KMS-11 (cell line): ENCODE measurements at regions not wholly inside any gene's neighbourhood (a gene's known extent, or its start where the extent isn't known, plus 50 kb on each side); places are given as distances from the start of the nearest gene placed in this dataset.

ENCODE experiments used
- H2AFZ ChIP-seq: fragments of 200-600 bp; sonication (generic); 2 replicates; pipeline ENCODE4 v1.6.1; 2016; ENCODE audit warnings: antibody characterized with exemption, mixed run types, low read depth
- H3K27ac ChIP-seq: fragments of 200-600 bp; sonication (generic); 2 replicates; pipeline ENCODE4 v1.6.1; 2016; ENCODE audit warnings: mild to moderate bottlenecking, mixed run types
- H3K27me3 ChIP-seq: fragments of 200-600 bp; sonication (generic); 2 replicates; pipeline ENCODE4 v1.6.1; 2017; ENCODE audit warnings: mild to moderate bottlenecking, low read depth, mixed run types, moderate library complexity; ENCODE audit not compliant: insufficient read depth
- H3K36me3 ChIP-seq: fragments of 200-600 bp; sonication (generic); 2 replicates; pipeline ENCODE4 v1.6.1; 2017; ENCODE audit warnings: mild to moderate bottlenecking, mixed run types; ENCODE audit not compliant: insufficient read depth
- H3K4me1 ChIP-seq: fragments of 200-600 bp; sonication (generic); 2 replicates; pipeline ENCODE4 v1.6.1; 2016; ENCODE audit warnings: mild to moderate bottlenecking, low read depth, mixed run types; ENCODE audit not compliant: poor library complexity, severe bottlenecking
- H3K4me2 ChIP-seq: fragments of 200-600 bp; sonication (generic); 2 replicates; pipeline ENCODE4 v1.7.0; 2016; ENCODE audit warnings: mild to moderate bottlenecking, mixed run types
- H3K4me3 ChIP-seq: fragments of 200-600 bp; sonication (generic); IDR thresholded peaks from 2 replicates; pipeline ENCODE4 v1.6.1; 2017; ENCODE audit warnings: low read depth, low read length, mixed read lengths; ENCODE audit not compliant: insufficient read depth
- H3K79me2 ChIP-seq: fragments of 200-600 bp; sonication (generic); 2 replicates; pipeline ENCODE4 v1.6.1; 2016; ENCODE audit warnings: low read depth, mixed run types; ENCODE audit not compliant: insufficient read depth
- H3K9ac ChIP-seq: fragments of 200-600 bp; sonication (generic); 2 replicates; pipeline ENCODE4 v1.6.1; 2016; ENCODE audit warnings: mild to moderate bottlenecking, mixed run types
- H4K20me1 ChIP-seq: fragments of 200-600 bp; sonication (generic); 2 replicates; pipeline ENCODE4 v1.6.1; 2016; ENCODE audit warnings: mild to moderate bottlenecking, mixed run types; ENCODE audit not compliant: insufficient read depth
- TF ChIP-seq, protein P1 (sequence below): fragments of 200-600 bp; sonication (generic); conservative IDR thresholded peaks from 2 replicates; pipeline ENCODE4 v1.6.1; 2017; ENCODE audit warnings: low read depth, mild to moderate bottlenecking, antibody characterized with exemption, low read length, moderate library complexity, mixed read lengths

GRCh38 chr5:88377705-88378656 lies 109.3 kb upstream of the TMEM161B start:
- Histone ChIP-seq H3K27me3 (no peaks in the 10 kb centered on the region), H3K4me2 (no peak overlapping the region), H3K36me3 (no peaks in the 10 kb centered on the region), H3K4me3 (no peak overlapping the region), H4K20me1 (no peaks in the 10 kb centered on the region), H3K4me1 (no peaks in the 10 kb centered on the region), H3K79me2 (no peaks in the 10 kb centered on the region), H2AFZ (no peak overlapping the region), H3K9ac (no peak overlapping the region), H3K27ac (no peak overlapping the region)
- TF ChIP-seq, protein P1, sequence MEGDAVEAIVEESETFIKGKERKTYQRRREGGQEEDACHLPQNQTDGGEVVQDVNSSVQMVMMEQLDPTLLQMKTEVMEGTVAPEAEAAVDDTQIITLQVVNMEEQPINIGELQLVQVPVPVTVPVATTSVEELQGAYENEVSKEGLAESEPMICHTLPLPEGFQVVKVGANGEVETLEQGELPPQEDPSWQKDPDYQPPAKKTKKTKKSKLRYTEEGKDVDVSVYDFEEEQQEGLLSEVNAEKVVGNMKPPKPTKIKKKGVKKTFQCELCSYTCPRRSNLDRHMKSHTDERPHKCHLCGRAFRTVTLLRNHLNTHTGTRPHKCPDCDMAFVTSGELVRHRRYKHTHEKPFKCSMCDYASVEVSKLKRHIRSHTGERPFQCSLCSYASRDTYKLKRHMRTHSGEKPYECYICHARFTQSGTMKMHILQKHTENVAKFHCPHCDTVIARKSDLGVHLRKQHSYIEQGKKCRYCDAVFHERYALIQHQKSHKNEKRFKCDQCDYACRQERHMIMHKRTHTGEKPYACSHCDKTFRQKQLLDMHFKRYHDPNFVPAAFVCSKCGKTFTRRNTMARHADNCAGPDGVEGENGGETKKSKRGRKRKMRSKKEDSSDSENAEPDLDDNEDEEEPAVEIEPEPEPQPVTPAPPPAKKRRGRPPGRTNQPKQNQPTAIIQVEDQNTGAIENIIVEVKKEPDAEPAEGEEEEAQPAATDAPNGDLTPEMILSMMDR = no peak

GRCh38 chr5:88377240-88377639 lies 108.6 kb upstream of the TMEM161B start:
- H3K4me2 ChIP-seq = no peak overlapping the region
- no peaks in the 10 kb centered on the region for H4K20me1 ChIP-seq
- H3K9ac ChIP-seq = no peak overlapping the region
- H3K27ac ChIP-seq = no peak overlapping the region
- H3K4me1 ChIP-seq = no peaks in the 10 kb centered on the region
- no peaks in the 10 kb centered on the region for H3K79me2 ChIP-seq
- no peaks in the 10 kb centered on the region for H3K36me3 ChIP-seq
- H3K27me3 ChIP-seq = no peaks in the 10 kb centered on the region
- no peak overlapping the region for H2AFZ ChIP-seq
- TF ChIP-seq, protein P1 = no peak
- H3K4me3 ChIP-seq = no peak overlapping the region

GRCh38 chr5:88376728-88377127 lies 108.1 kb upstream of the TMEM161B start:
- TF ChIP-seq, protein P1 = no peak
- no peak overlapping the region for H3K4me2 ChIP-seq
- no peaks in the 10 kb centered on the region for H3K27me3 ChIP-seq

DNA sequence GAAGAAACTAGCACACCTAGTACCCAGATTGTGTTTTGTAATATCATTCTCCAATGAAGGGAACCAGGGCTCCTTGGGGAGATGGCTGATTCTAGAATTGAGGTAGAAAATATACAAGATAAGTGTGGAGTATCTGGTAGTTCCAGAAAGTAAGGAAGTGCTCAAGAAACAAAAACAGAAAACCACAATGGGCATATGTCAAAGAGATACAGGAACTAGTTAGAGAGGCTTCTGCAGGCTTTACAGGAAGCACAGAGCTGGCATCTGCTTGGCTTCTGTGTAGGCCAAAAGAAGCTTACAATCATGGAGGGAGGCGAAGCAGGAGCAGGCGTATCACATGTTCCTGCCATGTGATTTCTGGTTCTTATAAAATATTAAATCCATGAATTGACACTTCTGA lies 105.7 kb upstream of the TMEM161B start:
- Histone ChIP-seq H3K79me2 (no peaks in the 10 kb centered on the region), H3K4me2 (no peak overlapping the region), H3K36me3 (no peaks in the 10 kb centered on the region), H3K4me3 (no peak overlapping the region), H3K4me1 (no peaks in the 10 kb centered on the region), H3K27me3 (no peaks in the 10 kb centered on the region), H3K27ac (no peak overlapping the region), H4K20me1 (no peaks in the 10 kb centered on the region), H2AFZ (no peak overlapping the region), H3K9ac (no peak overlapping the region)
- TF ChIP-seq, protein P1 = no peak

More at GRCh38 chr5:88376728-88377127, 108.1 kb upstream of the TMEM161B start:
- Histone ChIP-seq H3K36me3 (no peaks in the 10 kb centered on the region), H3K79me2 (no peaks in the 10 kb centered on the region), H3K4me3 (no peak overlapping the region), H4K20me1 (no peaks in the 10 kb centered on the region), H3K4me1 (no peaks in the 10 kb centered on the region), H2AFZ (no peak overlapping the region), H3K27ac (no peak overlapping the region), H3K9ac (no peak overlapping the region)
